PFSK-1 (cell line): ENCODE measurements at regions not wholly inside any gene's neighbourhood (a gene's known extent, or its start where the extent isn't known, plus 50 kb on each side); places are given as distances from the start of the nearest gene placed in this dataset.

ENCODE experiments used
- POLR2AphosphoS5 ChIP-seq: IDR thresholded peaks from 2 replicates; pipeline ENCODE4 v1.6.1; 2012; ENCODE audit warnings: low read depth, mild to moderate bottlenecking, control low read depth, low read length, moderate library complexity
- REST ChIP-seq, 2 experiments: IDR thresholded peaks; 2 replicates each; pipeline versions ENCODE4 v1.6.1 to v1.8.0; 2011 to 2012; ENCODE audit warnings: low read depth in 2 of 2, low read length in 2 of 2, control low read depth in 1 of 2, inconsistent platforms in 1 of 2, mild to moderate bottlenecking in 1 of 2, moderate library complexity in 1 of 2; ENCODE audit not compliant: insufficient read depth in 1 of 2
- TAF1 ChIP-seq: IDR thresholded peaks from 2 replicates; pipeline ENCODE4 v1.6.1; 2012; ENCODE audit warnings: low read length, control low read depth, borderline replicate concordance; ENCODE audit not compliant: insufficient read depth

- TF ChIP-seq REST (IDR thresholded peaks at IDR 0.05; ENCODE audit: insufficient read depth in 1 of 2, low read depth in 2 of 2, low read length in 2 of 2) (no peak), POLR2AphosphoS5 (no peak), TAF1 (no peak)
Observed at GRCh38 chr6:11429577-11429976, 108.0 kb upstream of the TMEM170B start.
